Psoas muscle (tissue), 7 donors: ENCODE measurements at regions not wholly inside any gene's neighbourhood (a gene's known extent, or its start where the extent isn't known, plus 50 kb on each side); places are given as distances from the start of the nearest gene placed in this dataset.

Experiments used
- ATAC-seq, 4 donors: fragments of 200-7000 bp; cut with Tn5 transposase; one replicate each; pipeline ENCODE4 v1.9.1; 2020; ENCODE audit warnings: moderate library complexity in 3 of 4, mild to moderate bottlenecking in 2 of 4
- DNase-seq, 2 donors: peaks; one replicate each; pipeline ENCODE4 v3.0.0-alpha.2; 2020
- H3K27ac ChIP-seq: fragments of 200-600 bp; one replicate; pipeline ENCODE4 v1.8.0; 2022
- H3K27me3 ChIP-seq, 3 donors: fragments of 200-600 bp in 1 of 3; one replicate each; pipeline versions ENCODE4 v1.6.1 to v1.8.0; 2013 to 2022; ENCODE audit warnings: low read length in 2 of 3, mild to moderate bottlenecking in 2 of 3, moderate library complexity in 1 of 3; ENCODE audit not compliant: insufficient read depth in 3 of 3
- H3K36me3 ChIP-seq, 2 donors: fragments of 200-600 bp in 1 of 2; one replicate each; pipeline versions ENCODE4 v1.6.1 to v1.8.0; 2013 to 2022; ENCODE audit warnings: low read depth in 1 of 2, mild to moderate bottlenecking in 1 of 2, moderate library complexity in 1 of 2; ENCODE audit not compliant: insufficient read depth in 1 of 2
- H3K4me1 ChIP-seq: fragments of 200-600 bp; one replicate; pipeline ENCODE4 v1.8.0; 2022
- H3K4me3 ChIP-seq: fragments of 200-600 bp; one replicate; pipeline ENCODE4 v1.8.0; 2022; ENCODE audit warnings: mild to moderate bottlenecking
- H3K9me3 ChIP-seq: fragments of 200-600 bp; one replicate; pipeline ENCODE4 v1.8.0; 2022
- whole genome bisulfite sequencing, 3 donors: extraction: QIAGEN DNeasy Blood & Tissue Kit; methylation state at CpG; one replicate each; pipeline versions ENCODE4 v1.1.6 to v1.1.7; 2013; 5-methylcytosine and 5-hydroxymethylcytosine counted together
- intact Hi-C, 2 donors: fragments of 100-400 bp; cut with DNase I; formaldehyde crosslinking; loops; one replicate each; pipeline versions ENCODE4 v1.11.0 to v1.14.2; 2022
- TF ChIP-seq, protein P1 (sequence below): fragments of 200-600 bp; IDR thresholded peaks from one replicate; pipeline ENCODE4 v1.8.0; 2022; ENCODE audit warnings: antibody characterized with exemption
- donor health status: healthy with polysubstance abuse.
- donor health status: DM: no; HTN: no; CAD: no; lungs with moderate emphysema.
- donor health status: Bipolar disorder and iron deficiency.
- donor health status: healthy.
- donor health status: DM: yes; HTN: yes; CAD: no.
- donor health status: DM: no; HTN: no; CAD: no.
- donor health status: DM: yes; HTN: yes; CAD: no.

DNA sequence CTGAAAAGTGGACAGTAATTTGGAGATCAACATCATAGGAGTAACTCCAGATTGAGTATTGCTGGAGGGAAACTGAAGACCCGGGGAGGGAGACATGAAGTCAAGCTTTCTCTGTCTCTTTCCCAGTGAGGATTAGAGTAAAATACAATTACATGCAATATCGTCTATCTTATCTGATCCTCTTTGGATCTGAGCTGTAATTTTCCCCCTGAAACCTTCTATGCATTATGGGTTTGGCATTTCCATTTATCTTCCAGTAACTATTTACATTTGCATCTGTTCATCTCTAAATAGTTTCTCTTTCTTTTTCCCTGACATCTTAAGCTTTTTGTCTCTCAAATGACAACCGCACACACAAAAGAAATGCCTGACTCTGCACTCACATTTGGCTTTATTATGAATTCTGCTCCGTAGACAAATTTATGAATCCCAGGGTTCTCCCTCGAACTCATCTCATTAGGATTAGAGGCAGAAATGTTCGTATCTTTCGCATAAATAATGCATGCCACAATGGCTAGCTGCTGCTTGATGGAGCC lies 113.1 kb downstream of the SPP2 start:
- no peak for DNase-seq
- Histone ChIP-seq H3K9me3 (no peaks in the 10 kb centered on the region), H3K4me1 (no peaks in the 10 kb centered on the region), H3K36me3 (no peaks in the 10 kb centered on the region), H3K27ac (no peak overlapping the region), H3K27me3 (peaks cover 0 to 2% (median 0%) of the 10 kb centered on the region in 3 donors), H3K4me3 (no peak overlapping the region)
- 73 to 81% (median 76%) methylated on average over 7 of the region's 7 CpGs for WGBS, 3 donors
- intact Hi-C loops, result no loop called here
- TF ChIP-seq, protein P1, sequence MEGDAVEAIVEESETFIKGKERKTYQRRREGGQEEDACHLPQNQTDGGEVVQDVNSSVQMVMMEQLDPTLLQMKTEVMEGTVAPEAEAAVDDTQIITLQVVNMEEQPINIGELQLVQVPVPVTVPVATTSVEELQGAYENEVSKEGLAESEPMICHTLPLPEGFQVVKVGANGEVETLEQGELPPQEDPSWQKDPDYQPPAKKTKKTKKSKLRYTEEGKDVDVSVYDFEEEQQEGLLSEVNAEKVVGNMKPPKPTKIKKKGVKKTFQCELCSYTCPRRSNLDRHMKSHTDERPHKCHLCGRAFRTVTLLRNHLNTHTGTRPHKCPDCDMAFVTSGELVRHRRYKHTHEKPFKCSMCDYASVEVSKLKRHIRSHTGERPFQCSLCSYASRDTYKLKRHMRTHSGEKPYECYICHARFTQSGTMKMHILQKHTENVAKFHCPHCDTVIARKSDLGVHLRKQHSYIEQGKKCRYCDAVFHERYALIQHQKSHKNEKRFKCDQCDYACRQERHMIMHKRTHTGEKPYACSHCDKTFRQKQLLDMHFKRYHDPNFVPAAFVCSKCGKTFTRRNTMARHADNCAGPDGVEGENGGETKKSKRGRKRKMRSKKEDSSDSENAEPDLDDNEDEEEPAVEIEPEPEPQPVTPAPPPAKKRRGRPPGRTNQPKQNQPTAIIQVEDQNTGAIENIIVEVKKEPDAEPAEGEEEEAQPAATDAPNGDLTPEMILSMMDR, result no peak
- no peak for ATAC-seq

DNA sequence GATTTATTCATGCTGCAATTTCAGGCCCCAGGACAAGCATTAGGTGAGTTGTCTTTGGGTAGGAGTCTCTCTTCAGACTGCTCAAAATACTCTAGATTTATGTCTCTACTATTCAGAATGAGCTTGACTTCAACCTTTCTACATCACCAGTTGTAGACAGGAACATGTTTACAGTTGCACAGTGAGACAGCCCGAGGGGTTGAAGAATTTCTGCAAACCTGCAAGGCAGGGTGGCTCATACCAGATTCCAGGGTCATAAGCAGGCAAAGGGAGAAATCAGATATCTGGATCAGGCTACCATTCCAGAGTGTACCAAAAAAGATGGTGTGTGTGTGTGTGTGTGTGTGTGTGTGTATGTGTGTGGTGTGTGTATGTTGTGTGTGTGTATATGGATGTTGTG lies 112.4 kb downstream of the SPP2 start:
- H3K36me3 ChIP-seq, result no peaks in the 10 kb centered on the region
- no peaks in the 10 kb centered on the region for H3K9me3 ChIP-seq
- intact Hi-C loops, result no loop called here
- H3K27me3 ChIP-seq, result peaks cover 0 to 2% (median 0%) of the 10 kb centered on the region in 3 donors
- ATAC-seq (no peak), DNase-seq (no peak)
- TF ChIP-seq, protein P1, result no peak
- H3K4me3 ChIP-seq, result no peak overlapping the region
- no peaks in the 10 kb centered on the region for H3K4me1 ChIP-seq
- H3K27ac ChIP-seq, result no peak overlapping the region
- WGBS, 3 donors, result 35 to 48% (median 37%) methylated on average over 1 of the region's 1 CpG

DNA sequence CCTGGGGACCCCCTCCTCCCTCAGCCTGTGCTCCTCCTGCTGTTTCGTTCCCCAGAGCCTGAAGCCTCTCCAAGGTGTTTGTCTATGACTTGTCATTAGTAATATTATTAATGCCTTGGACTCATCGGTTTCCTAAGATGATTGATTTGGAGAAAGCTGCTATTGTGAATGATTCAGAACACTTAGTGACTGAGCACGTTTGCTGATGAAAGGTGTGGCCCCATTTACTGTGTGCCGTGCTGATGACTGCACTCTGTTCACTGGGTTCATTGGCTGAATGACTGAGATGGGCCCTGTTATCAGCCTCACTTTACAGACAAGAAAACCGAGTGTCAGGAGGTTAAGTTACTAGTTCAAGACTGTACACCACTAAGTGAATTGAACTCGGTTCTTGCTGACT lies 111.4 kb downstream of the SPP2 start:
- TF ChIP-seq, protein P1, result no peak
- H3K4me1 ChIP-seq, result no peaks in the 10 kb centered on the region
- peaks cover 0 to 2% (median 0%) of the 10 kb centered on the region in 3 donors for H3K27me3 ChIP-seq
- H3K36me3 ChIP-seq, result no peaks in the 10 kb centered on the region
- H3K27ac ChIP-seq, result no peak overlapping the region
- WGBS, 3 donors, result 85 to 88% (median 86%) methylated on average over 6 of the region's 6 CpGs
- no peak overlapping the region for H3K4me3 ChIP-seq
- H3K9me3 ChIP-seq, result no peaks in the 10 kb centered on the region
- DNase-seq, result no peak
- intact Hi-C loops, result no loop called here
- no peak for ATAC-seq

DNA sequence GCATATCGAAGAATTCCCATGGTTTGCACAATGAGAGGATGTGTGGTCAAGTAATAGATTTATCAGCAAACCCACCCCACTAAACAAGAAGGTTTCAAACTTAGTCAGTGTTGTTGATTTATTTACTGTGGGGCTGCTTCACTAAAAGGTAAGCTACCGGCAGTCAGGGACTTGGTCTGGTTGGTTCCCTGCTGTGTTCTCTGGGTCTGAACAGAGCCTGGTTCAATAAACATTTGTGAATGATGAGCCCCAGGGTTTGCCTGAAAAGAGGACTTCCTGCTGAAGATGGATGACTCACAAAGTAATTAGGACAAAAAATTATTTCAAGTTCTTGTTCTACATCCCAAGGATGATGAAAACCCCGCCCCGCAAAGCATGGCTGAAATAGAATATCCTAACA lies 108.3 kb downstream of the SPP2 start:
- TF ChIP-seq, protein P1, result no peak
- H3K36me3 ChIP-seq, result no peaks in the 10 kb centered on the region
- no peaks in the 10 kb centered on the region for H3K4me1 ChIP-seq
- no peak for DNase-seq
- no peak overlapping the region for H3K4me3 ChIP-seq
- no peak for ATAC-seq
- no peaks in the 10 kb centered on the region for H3K27me3 ChIP-seq
- WGBS, 3 donors, result 83 to 87% (median 86%) methylated on average over 4 of the region's 4 CpGs
- H3K27ac ChIP-seq, result no peak overlapping the region
- H3K9me3 ChIP-seq, result no peaks in the 10 kb centered on the region
- intact Hi-C loops, result no loop called here
